SW 1271 (cell line): ENCODE measurements at regions not wholly inside any gene's neighbourhood (a gene's known extent, or its start where the extent isn't known, plus 50 kb on each side); places are given as distances from the start of the nearest gene placed in this dataset.
"Not testable (repeated sequence)": the region's sequence is repeated elsewhere in the genome, so short reads cannot be mapped to it uniquely, and the experiment has no call there.

Source experiments
- DNase-seq, 2 experiments: peaks; one replicate each; lab custom pipeline; 2025; lab: John Stamatoyannopoulos, UW

DNA sequence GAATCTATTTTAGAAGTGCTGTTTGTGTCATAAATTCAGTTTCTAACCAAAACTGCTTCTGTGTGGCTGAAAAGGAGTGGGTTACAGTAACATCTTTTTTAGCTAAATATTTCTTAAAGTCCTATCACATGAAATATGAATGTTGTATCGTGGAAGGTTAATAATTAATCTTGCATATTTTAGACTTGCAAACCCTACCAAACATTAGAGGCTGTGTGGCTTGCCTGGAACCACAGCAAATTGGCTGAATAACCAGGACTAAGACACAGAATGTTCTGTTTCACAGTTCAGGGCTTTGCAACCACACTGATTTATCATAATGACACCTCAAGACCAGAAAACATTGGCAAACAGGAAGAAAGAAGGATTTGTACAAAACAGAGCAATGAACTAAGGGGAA, 208.9 kb upstream of the CNTNAP5 start:
- DNase-seq: no peak

DNA sequence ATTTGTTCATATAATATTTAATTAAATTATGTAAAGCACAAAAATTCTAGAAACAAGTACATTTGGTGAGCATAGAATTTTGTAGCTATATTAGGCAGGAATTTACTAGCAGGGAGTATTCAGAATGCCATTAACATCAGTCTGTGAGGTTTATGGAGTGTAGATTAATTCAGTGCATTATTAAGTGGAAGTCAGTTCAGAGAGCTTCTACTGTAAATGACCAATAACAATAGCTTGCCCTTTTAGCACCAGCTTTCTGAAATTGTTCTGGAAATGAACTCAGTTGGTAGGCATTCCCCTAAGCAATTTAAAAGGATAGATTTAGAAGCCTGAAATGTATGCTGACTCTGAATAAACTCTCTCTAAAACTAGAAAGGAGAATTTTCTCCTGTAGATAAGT, 208.2 kb upstream of the CNTNAP5 start:
- DNase-seq: no peak

DNA sequence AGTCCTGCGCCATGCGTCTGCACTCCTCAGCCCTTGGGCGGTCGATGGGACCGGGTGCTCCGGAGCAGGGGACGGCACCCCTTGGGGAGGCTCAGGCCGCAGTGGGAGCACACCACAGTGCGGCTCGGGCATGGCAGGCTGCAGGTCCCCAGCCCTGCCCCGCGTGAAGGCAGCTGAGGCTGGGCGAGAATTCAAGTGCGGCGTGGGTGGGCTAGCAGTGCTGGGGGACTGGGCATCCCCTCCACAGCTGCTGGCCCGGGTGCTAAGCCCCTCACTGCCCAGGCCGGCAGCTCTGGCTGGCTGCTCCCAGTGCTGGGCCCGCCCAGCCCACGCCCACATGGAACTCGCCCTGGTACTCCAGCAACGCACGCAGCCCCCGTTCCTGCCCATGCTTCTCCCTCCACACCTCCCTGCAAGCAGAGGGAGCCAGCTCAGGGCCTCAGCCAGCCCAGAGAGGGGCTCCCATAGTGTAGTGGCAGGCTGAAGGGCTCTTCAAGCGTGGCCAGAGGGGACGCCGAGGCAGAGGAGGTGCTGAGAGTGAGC, 198.3 kb upstream of the CNTNAP5 start:
- no peak for DNase-seq

DNA sequence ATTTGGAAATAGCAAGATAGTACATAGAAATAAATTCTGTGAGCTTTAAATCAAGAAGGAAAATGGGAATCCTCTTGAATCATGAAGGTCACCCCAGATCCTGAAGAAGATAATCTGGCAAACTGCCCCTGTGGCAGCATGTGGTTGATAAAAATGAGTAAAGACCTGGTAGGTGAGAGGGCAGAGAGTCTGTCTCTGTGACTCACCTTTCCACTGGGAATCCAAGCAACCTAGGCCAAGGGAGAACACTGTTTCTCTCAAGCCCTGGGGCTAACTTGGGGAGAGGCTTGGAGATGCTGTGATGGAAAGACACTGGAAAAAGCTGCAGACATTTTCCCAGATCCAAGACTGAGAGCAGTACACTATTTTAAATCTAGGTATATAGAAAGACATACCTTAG, 185.8 kb upstream of the CNTNAP5 start:
- DNase-seq: no peak

DNA sequence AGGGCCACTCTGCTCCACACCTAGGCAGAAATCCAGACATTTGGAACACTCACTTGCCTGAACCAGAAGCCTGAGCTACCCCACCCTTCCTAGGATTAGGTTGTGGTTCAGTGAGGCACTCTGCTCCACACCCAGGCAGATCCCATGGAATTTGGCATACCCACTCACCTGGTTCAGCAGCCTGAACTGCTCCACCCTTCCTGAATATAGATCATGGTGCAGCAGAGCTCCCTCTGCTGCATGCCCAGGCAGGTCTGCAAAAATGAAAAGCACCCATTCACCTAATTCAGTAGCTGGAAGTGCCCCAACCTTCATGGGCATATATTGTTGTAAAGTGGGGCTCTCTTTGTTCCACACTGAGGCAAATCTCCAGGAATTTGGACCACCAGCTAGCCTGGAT, 185.1 kb upstream of the CNTNAP5 start:
- no peak for DNase-seq

DNA sequence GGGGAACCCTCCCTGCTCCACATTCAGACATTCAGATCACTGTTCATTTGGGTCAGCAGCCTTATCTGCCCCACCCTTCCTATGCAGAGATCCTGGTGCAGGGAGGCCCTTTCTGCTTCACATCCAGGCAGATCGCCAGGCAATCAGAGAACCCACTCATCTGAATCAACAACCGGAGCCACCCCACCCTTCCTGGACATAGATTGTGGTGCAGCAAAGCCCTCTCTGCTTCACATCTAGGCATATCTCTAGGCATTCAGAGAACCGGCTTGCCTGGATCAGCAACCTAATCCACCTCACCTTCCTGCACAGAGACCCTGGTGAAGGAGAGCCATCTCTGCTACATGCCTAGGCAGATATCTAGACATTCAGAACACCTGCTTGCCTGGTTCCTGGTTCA, 184.5 kb upstream of the CNTNAP5 start:
- no peak for DNase-seq

DNA sequence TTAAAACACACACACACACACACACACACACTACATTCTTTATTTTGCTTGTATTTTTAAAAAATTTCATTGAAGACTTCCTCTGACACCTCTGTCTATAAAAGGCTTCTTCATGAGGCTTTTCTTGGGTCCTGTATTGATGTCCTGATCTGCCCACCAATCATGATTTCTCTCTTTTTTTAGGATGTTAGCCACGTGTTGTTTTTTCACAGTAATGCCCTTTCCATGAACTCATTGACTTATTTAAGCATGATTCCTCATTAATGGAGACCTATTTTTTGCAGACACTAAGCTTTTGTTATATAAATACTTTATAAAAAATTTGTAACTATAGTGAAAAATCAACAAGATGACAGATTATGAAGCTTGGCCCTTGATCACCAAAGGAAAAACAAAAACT, 173.8 kb upstream of the CNTNAP5 start:
- DNase-seq: no peak

DNA sequence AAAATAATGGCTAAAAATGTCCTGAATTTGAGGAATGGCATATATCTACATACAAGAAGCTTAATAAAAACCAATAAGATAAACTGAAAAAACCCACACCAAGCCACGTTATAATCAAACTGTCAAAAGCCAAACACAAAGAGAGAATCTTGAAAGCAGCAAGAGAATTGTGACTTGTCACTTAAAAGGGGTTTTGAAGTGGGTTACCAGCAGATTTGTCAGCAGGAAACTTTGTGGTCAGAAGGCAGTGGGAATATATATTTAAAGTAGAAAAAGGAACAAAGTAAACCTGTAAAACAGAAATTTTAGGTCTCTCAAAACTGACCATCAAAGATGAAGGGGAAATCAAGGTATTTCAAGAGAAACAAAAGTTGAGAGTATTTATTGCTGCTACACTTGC, 171.9 kb upstream of the CNTNAP5 start:
- DNase-seq: no peak

DNA sequence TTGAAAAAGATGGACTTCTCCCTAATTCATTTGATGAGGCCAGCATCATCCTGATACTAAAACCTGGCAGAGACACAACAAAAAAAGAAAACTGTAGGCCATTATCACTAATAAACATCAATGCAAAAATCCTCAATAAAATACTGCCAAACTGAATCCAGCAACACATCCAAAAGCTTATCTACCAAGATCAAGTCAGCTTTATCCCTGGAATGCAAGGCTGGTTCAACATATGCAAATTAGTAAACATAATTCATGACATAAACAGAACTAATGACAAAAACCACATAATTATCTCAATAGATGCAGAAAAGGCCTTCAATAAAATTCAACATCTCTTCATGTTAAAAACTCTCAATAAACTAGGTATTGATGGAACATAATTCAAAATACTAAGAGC, 166.1 kb upstream of the CNTNAP5 start:
- not testable (repeated sequence) for DNase-seq

DNA sequence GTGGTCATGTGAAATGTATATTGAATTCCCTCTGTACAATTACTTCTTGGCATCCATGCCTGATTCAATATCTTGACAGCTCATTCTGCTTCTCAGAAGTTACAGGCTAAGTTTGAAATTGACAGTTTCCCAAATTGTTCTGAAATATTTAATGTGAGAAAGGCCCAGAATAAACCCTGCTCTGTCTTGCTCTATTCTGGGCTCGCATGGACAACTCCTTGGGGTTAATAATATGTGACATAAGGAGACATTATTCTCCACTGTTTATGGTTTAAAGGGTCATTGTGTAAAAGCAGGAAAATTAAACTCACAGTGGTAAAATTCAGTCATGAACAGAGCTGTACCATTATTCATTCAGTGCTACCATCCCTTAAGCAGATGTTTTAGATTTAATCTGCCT, 160.7 kb upstream of the CNTNAP5 start:
- DNase-seq: no peak

DNA sequence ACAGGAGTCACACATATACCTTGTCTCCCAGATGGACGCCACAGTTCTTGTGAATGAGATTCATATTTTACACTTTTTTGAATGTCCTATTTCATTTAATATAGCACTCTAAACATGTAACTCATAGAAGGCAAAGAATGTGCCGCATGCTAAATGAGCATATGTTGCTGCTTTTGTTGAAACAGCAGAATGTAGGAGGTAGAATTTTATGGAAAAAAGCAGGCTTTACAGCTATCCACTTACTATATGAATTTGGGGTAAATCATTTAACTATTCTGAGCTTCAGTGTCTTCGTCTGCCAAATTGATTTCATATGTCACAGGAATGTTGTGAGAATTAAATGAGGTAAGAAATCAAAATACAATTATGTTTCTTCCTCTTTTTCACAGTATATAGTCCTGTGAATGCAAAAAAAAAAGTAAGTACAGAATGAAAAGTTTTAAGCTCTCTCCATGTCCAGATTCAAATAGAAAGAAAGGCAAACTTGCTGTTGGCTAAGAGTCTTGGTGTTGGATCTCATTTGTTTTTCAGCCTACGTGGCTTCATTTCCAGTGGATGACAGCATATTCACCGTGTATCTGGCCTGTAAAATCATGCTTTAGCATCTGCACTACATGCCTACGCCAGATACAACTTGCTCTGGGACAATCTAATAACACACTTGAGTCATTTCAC, 154.7 kb upstream of the CNTNAP5 start:
- no peak for DNase-seq

DNA sequence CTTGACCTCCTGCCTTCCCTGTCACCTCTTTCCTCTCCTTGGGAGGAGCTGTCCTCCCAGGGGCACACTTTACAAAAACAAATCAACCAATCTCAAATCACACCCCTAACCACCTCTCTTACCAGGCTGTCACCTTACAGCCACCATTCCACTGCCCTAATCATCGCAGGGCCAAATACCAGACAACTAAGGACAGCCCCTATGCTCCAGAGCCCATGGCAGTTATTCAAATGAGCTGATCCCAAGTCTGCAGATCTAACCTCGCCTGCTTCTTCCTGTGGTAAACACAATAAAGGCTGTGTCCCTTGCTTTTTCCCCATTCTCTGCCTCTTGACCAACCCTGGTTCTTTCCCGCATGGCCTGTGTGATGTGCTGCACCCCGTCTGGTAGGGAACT, 154.2 kb upstream of the CNTNAP5 start:
- DNase-seq: no peak

DNA sequence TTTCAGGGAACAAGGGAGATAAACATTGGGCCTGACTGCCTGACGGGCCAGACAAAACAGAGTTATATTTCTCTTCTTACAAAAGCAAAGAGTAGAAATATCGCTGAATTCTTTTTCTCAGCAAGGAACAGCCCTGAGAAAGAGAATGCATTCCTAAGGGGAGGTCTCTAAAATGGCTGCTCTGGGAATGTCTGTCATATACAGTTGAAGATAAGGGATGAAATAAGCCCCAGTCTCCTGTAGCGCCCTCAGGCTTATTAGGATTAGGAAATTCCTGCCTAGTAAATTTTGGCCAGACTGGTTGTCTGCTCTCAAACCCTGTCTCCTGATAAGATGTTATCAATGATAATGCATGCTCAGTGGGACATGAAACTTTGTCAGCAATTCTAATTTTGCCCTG, 134.9 kb upstream of the CNTNAP5 start:
- DNase-seq: no peak

DNA sequence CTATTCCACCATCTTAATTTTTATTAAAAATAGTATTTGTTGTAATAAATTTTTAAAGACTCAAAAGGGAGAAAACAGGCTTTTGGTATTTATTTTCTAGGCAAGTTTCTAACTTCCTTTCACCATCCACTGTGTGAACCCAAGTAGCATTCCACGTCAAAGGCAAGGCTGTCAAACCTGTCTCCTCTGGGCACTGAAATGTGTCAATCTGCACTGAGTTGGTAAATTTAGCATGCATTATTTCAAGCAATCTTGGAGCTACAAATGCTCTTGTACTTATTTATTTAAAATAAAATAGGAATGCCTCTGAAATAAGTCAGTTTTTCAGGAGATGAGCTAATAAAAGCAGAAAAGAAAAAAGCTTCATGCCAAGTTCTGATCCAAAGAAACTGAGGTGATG, 130.9 kb upstream of the CNTNAP5 start:
- DNase-seq: no peak

DNA sequence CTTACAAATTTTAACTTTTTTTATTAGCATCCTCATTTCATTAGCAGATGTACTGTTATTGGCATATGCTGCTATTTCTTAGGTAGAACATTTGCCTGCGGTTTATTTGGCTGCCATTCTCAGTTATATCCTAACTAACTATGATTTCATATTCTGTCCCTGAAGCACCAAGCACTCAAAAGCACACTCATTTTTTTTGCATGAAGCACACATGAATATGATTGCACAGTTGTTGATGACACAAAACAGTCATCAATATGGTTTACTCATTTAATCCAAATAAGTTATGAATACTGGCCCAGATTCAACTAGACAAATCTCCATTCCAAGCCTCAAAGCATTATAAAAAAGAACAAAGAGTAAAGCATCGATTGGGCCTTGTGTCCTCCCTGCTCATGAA, 129.4 kb upstream of the CNTNAP5 start:
- DNase-seq: no peak

DNA sequence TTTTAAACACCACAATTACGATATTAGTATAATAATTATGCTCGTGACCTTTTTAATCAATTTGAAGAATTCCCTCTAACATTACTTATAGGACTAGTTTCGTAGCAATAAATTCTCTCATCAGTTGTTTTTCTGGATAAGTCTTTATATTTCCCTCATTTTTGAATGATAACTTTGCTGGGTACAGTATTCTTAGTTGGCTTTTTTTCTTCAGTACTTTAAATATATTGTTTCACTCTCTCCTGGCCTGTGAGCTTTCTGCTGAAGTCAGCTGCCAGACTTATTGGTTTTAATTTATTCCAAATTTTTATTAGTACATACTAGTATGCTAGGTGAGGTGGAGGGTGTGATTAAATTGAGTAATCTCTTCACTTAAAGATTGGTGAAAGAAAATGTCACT, 123.8 kb upstream of the CNTNAP5 start:
- no peak for DNase-seq

DNA sequence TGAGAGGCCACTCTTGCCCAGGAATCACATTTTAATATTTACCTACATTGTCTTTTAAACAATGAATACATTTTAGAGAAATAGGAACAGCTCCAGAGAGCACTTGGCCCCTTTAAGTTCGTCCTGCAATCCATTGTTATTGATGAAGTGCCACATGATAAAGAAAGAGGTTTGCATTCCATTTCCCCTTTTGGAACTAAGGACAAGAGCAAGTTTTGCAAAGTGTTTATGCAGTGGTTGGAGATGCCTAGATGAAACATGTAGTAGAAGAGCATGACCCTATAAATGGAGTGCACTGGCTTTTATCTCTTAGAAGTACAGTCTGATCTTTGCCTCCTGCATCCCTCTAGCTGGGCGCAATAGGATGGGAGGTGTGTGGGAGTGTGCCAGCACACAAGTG, 118.7 kb upstream of the CNTNAP5 start:
- DNase-seq: no peak

DNA sequence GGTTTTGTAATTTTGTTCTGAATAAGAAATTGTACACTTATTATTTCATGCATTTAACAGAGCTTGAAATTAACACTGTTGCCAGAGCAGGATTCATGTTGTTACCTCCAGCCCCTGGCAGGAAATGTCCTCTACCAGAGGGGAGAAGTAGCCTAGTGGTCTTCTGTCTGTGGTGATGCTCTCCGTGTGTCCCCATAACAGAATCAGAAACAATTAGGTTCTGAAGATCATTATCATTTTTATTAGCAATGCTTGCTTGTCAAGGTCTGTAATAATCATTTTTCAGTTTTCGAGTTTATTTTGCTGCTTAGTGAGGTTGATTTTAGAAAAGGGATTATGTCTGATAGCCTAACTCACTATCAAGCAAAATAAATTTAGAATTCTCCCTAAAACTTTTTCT, 116.6 kb upstream of the CNTNAP5 start:
- DNase-seq: no peak

DNA sequence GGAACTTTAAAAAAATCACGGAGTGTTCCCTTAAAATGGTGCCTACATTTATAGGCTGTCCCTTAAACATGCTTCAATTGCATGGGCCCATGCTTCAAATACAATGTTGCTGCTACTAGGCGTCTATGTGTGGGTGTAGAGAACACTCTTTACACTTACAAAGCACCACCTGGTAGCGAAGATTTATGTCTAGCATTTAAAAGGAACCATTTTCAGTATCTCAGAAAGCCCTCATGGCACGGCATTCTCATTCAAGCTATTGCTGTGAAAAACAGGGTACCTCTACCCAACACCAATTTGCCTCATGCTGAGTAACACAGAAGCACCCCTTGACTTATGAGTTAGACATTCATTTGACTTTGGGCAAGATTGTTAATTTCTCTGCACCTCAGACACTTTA, 112.9 kb upstream of the CNTNAP5 start:
- no peak for DNase-seq

DNA sequence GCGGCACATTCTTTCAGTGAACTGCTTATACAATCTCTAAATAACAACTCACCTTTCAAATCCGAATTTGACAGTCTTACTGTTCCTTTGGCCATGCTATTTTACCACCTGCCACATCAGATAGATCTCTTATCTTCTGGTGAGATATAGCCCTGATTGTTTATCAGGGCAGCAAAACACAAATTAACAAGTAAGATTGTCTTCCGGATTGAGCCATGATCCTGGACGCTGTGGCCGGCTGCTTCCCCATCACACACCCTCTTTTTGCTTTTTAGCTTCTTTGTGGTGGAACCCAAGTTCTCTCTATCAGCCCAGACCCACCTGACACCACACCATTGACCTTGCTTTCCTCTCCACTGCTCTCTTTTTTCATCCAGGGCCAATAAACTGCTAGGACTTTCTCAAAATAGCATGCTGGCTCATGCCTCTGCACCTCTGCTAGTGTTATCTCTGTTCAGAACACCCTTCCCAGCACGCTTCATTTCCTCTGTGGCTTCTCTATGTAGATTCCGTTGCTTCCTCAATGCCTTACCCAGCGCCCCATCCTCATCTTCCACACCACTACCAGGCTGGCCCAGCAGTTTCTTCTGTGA, 111.8 kb upstream of the CNTNAP5 start:
- no peak for DNase-seq

DNA sequence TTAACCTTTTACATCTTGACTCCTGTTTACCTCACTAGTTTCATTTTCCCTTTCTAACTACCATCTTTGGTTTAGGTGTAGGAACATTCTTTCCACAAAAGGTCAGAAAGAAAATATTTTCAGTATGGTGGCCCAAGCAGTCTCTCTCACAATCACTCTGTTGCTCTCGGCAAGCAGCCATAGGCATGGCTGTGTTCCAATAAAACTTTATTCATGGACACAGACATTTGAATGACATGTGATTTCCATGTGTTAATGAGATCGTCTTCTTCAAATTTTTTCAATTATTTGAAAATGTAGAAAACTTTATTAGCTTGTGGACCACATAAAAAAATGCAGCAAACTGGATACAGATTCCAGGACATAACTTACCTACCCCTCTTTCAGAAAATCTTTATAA, 109.7 kb upstream of the CNTNAP5 start:
- no peak for DNase-seq

DNA sequence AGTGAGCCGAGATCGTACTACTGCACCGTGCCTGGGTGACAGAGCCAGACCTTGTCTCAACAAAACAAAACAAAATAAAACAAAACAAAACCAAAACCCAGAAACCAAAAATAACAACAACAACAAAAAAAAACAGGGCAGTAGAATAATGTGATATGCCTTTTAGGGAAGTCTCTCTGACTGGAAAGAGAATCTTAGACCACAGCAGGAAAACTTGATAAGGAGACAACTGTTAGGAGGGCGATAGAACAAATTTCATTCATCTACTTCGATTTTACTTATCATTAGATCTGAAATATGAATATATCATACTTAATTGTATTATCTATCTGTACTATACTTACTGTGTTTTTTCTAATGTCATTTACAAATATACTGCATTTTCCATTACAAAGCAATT, 109.0 kb upstream of the CNTNAP5 start:
- DNase-seq: no peak

DNA sequence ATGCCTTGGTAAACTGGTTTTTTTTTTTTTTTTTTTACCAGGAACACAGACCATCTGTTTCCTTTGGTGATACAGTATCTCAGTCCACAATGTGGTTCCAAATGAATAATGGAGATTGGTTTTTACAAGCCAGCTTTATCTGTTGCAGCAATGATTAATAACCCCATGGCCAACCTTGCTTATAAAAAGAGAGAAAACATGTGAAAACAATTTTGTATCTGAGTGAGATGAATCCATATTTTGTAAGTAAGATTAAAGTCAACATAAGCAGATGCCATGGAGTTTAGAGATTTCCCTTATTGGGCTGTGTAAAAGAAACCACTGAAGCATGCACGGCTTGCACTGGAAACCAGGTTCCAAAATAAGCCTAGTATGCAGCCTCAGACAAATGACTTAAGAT, 108.6 kb upstream of the CNTNAP5 start:
- DNase-seq: no peak

DNA sequence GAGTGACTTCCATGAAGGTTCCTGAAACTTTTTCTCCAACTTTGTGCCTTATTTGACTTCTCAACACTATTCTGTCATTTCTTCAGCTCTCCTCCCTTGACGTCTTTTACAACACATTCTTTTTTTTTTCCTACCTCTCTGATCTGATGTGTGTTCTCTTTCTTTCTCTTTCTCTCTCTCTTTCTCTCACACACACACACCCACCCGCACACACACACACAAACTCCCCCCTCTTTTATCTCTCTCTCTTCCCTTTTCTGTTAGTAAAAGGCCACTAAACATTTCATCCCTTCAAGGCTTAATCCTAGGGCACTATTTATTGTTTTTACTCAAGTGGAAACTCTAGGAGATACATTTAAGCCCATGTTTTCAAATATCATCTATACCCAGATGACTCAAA, 107.8 kb upstream of the CNTNAP5 start:
- DNase-seq: no peak
